BJ (cell line): ENCODE measurements at regions not wholly inside any gene's neighbourhood (a gene's known extent, or its start where the extent isn't known, plus 50 kb on each side); places are given as distances from the start of the nearest gene placed in this dataset.

Experiments
- CTCF ChIA-PET: fragments of 350-600 bp; formaldehyde crosslinking; extraction: SDS; loops from one replicate; lab custom pipeline; 2021; ENCODE audit warnings: antibody characterized with exemption, inconsistent platforms; lab: Yijun Ruan, JAX
- POLR2A ChIA-PET: fragments of 300-600 bp; sonication (Branson Sonifier 250); formaldehyde crosslinking; extraction: SDS; loops from one replicate; lab custom pipeline; 2021; ENCODE audit warnings: antibody characterized with exemption; lab: Charles Lee
- DNase-seq: peaks from one replicate; pipeline ENCODE4 v3.0.0-alpha.2; 2011; ENCODE audit warnings: low read depth
- H3K27me3 ChIP-seq: 2 replicates; pipeline ENCODE4 v1.6.0; 2011; ENCODE audit warnings: low read length; ENCODE audit not compliant: control insufficient read depth, insufficient read depth
- H3K36me3 ChIP-seq: 2 replicates; pipeline ENCODE4 v1.5.1; 2011; ENCODE audit warnings: low read length; ENCODE audit not compliant: control insufficient read depth, insufficient read depth
- H3K4me3 ChIP-seq: 2 replicates; pipeline ENCODE4 v1.5.1; 2011; ENCODE audit warnings: low read depth, mild to moderate bottlenecking, control low read depth, low read length
- TF ChIP-seq, protein P1 (sequence below): IDR thresholded peaks from 2 replicates; pipeline ENCODE4 v1.5.1; 2011; ENCODE audit warnings: low read depth, mild to moderate bottlenecking, control low read depth, inconsistent platforms, low read length, moderate library complexity; ENCODE audit not compliant: insufficient read depth

DNA sequence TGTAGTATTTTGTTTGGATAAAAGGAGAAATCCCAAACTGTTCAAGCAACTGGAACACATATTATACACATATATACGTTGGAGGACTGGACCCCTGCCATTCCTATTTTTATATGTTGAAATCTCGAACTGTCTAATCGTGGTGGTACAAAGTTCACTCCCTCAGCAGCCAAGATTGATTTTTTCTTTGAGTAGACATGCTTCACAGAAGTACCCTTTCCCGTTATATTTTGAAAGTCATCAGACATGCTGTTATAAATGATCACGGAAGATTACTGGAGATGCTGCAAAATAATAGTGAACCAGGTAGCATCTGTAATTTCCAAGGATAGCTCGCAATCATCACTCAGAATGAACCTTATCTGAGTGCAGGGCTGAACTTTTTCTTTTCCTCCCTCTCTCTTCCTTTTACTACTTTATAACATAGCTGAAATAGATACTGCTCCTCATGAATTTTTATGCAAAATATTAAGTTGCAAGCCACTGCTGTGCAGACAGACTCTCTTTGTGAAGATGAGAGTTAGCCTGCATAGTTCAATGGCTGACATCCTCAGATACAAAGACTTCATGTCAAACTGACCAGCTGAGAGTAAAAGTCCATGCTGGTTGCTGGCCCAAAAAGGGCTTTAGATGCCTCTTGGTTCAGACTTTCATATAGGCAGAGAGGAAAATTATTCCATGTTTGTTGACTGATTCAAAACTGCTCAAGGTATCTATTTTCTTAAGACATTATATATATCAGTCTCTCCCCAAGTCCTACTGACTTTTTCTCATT is 451.9 kb downstream of the TMEM38B start:
- POLR2A ChIA-PET = no interaction called here
- CTCF ChIA-PET = no interaction called here

DNA sequence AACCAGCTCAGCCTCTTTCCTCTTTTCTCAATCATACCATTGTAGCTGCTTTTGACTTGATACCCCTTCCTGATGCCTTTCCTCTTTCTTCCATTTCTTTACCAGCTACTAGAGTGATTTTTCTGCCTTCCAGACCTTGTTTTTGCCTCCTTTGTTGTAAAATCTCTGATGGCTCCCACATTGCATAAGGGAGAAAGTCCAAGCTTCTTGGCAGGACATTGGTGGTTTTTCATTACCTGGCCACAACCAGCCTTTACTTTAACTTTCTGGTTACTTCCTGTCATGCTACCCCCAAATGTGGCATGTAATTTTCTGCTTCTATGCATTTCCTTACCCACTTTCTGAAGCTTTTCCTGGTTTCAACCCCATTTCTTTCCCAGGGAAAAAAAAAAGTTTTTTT is 452.5 kb downstream of the TMEM38B start:
- H3K27me3 ChIP-seq = no peaks in the 10 kb centered on the region
- CTCF ChIA-PET = no interaction called here
- no peak for DNase-seq
- TF ChIP-seq, protein P1, sequence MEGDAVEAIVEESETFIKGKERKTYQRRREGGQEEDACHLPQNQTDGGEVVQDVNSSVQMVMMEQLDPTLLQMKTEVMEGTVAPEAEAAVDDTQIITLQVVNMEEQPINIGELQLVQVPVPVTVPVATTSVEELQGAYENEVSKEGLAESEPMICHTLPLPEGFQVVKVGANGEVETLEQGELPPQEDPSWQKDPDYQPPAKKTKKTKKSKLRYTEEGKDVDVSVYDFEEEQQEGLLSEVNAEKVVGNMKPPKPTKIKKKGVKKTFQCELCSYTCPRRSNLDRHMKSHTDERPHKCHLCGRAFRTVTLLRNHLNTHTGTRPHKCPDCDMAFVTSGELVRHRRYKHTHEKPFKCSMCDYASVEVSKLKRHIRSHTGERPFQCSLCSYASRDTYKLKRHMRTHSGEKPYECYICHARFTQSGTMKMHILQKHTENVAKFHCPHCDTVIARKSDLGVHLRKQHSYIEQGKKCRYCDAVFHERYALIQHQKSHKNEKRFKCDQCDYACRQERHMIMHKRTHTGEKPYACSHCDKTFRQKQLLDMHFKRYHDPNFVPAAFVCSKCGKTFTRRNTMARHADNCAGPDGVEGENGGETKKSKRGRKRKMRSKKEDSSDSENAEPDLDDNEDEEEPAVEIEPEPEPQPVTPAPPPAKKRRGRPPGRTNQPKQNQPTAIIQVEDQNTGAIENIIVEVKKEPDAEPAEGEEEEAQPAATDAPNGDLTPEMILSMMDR = no peak
- H3K36me3 ChIP-seq = no peaks in the 10 kb centered on the region
- H3K4me3 ChIP-seq = no peak overlapping the region
- POLR2A ChIA-PET = no interaction called here

More for the DNA sequence above, 451.9 kb downstream of the TMEM38B start:
- Histone ChIP-seq H3K27me3 (no peaks in the 10 kb centered on the region), H3K4me3 (no peak overlapping the region), H3K36me3 (no peaks in the 10 kb centered on the region)
- DNase-seq = no peak
- TF ChIP-seq, protein P1 = no peak

DNA sequence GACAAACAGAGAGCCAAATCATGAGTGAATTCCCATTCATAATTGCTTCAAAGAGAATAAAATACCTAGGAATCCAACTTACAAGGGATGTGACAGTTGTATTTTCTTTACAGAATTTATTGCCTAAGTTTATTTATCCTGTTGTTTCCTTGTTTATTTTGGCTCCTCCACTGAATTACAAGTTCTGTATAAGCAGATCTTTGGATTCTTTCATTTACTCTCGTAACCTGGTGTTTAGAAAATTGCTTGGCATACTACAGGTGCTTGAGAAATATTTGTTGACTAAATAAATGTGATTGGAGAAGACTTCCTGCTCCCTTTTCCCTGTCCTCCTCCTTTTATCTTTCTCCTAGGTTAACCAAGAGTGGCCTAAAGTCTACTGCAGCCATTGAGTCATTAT is 455.6 kb downstream of the TMEM38B start:
- TF ChIP-seq, protein P1 = no peak
- no peak overlapping the region for H3K4me3 ChIP-seq
- CTCF ChIA-PET = no interaction called here
- POLR2A ChIA-PET = no interaction called here
- H3K36me3 ChIP-seq = no peaks in the 10 kb centered on the region
- DNase-seq = no peak
- H3K27me3 ChIP-seq = no peaks in the 10 kb centered on the region

DNA sequence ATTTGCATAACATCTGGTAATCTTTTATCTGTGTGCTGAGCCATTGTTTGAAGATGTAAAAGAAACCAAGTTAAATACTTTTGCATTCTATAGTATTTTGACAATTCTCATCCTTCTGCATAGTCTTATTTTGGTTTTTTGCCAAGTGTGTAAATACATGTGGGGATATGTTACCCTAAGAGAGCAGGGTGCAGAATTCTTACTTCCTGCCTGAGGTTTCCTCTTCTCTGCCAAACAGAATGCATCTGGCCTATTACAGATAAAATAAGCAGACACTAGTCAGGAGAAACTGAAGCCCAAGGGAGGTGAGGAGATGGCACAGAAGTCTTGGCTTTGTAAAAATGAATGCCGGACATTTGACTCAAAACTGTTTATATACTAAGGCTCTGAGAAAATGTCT is 462.1 kb downstream of the TMEM38B start:
- no peak for DNase-seq
- Histone ChIP-seq H3K4me3 (no peak overlapping the region), H3K27me3 (no peaks in the 10 kb centered on the region), H3K36me3 (no peaks in the 10 kb centered on the region)
- TF ChIP-seq, protein P1 = no peak
- ChIA-PET POLR2A (no interaction called here), CTCF (no interaction called here)

DNA sequence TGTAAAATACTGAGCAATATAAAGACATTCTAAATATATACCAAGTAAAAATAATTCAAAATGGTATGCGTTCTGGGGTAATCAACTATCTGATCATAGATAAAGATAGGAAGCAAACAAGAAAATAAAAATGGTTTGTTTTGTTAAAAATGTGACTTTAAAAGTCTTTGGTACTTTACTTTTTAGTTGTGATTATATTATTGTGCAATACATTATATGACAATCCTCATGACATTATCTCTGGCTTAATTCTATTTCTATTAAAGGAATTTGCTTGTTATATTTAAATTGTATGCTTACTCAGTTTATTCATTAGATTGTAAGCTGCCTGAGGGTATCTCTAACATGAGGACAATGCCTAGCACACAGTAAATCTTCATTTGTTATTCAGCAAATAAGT is 477.9 kb downstream of the TMEM38B start:
- no peak for DNase-seq
- H3K36me3 ChIP-seq = no peaks in the 10 kb centered on the region
- CTCF ChIA-PET = no interaction called here
- TF ChIP-seq, protein P1 = no peak
- POLR2A ChIA-PET = no interaction called here
- H3K27me3 ChIP-seq = no peaks in the 10 kb centered on the region
- no peak overlapping the region for H3K4me3 ChIP-seq
